GM23338 (cell line): ENCODE measurements at regions not wholly inside any gene's neighbourhood (a gene's known extent, or its start where the extent isn't known, plus 50 kb on each side); places are given as distances from the start of the nearest gene placed in this dataset.

ENCODE experiments used
- ATAC-seq: fragments of 200-7000 bp; cut with Tn5 transposase; 3 replicates; pipeline ENCODE4 v1.9.1; 2020
- DNase-seq: peaks from one replicate; pipeline ENCODE4 v3.0.0-alpha.2; 2015; ENCODE audit warnings: low spot score
- H2AFZ ChIP-seq: fragments of 200-600 bp; sonication (generic); 2 replicates; pipeline ENCODE4 v1.8.0; 2016; ENCODE audit warnings: antibody characterized with exemption, mild to moderate bottlenecking, moderate library complexity
- H3F3A ChIP-seq: fragments of 200-600 bp; sonication (generic); replicated peaks from 2 replicates; pipeline ENCODE4 v1.8.0; 2017; ENCODE audit warnings: antibody characterized with exemption, mixed run types, low read depth
- H3K27ac ChIP-seq: fragments of 200-600 bp; sonication (generic); 2 replicates; pipeline ENCODE4 v1.6.1; 2016; ENCODE audit warnings: low read depth
- H3K27me3 ChIP-seq: fragments of 200-600 bp; sonication (generic); 2 replicates; pipeline ENCODE4 v1.8.0; 2016; ENCODE audit warnings: mild to moderate bottlenecking, mixed run types, moderate library complexity; ENCODE audit not compliant: insufficient read depth
- H3K36me3 ChIP-seq: fragments of 200-600 bp; sonication (generic); 2 replicates; pipeline ENCODE4 v1.8.0; 2016; ENCODE audit warnings: mild to moderate bottlenecking; ENCODE audit not compliant: insufficient read depth
- H3K4me1 ChIP-seq: fragments of 200-600 bp; sonication (generic); 2 replicates; pipeline ENCODE4 v1.8.0; 2016; ENCODE audit warnings: mild to moderate bottlenecking, moderate library complexity; ENCODE audit not compliant: insufficient read depth
- H3K4me2 ChIP-seq: fragments of 200-600 bp; sonication (generic); 2 replicates; pipeline ENCODE4 v1.7.1; 2017; ENCODE audit warnings: mixed run types
- H3K4me3 ChIP-seq: fragments of 200-600 bp; sonication (generic); 2 replicates; pipeline ENCODE4 v1.6.1; 2016; ENCODE audit warnings: mixed run types
- H3K79me2 ChIP-seq: fragments of 200-600 bp; sonication (generic); replicated peaks from 2 replicates; pipeline ENCODE4 v1.8.0; 2017; ENCODE audit warnings: mild to moderate bottlenecking; ENCODE audit not compliant: insufficient read depth
- H3K9me2 ChIP-seq: fragments of 200-600 bp; sonication (generic); 2 replicates; pipeline ENCODE4 v1.8.0; 2017; ENCODE audit not compliant: insufficient read depth
- H4K20me1 ChIP-seq: fragments of 200-600 bp; sonication (generic); replicated peaks from 2 replicates; pipeline ENCODE4 v1.8.0; 2017; ENCODE audit warnings: mild to moderate bottlenecking; ENCODE audit not compliant: insufficient read depth
- H3K27ac Mint-ChIP-seq: 2 replicates; pipeline ENCODE4 v1.8.0; 2020; ENCODE audit warnings: inconsistent platforms, mild to moderate bottlenecking, moderate library complexity, mixed read lengths
- H3K27me3 Mint-ChIP-seq: 3 replicates; pipeline ENCODE4 v1.8.0; 2022; ENCODE audit warnings: low read depth, mild to moderate bottlenecking, moderate library complexity, mixed read lengths, inconsistent platforms; ENCODE audit not compliant: insufficient read depth, poor library complexity
- H3K36me3 Mint-ChIP-seq: 3 replicates; pipeline ENCODE4 v1.8.0; 2021; ENCODE audit warnings: low read depth, mild to moderate bottlenecking, inconsistent platforms, moderate library complexity, mixed read lengths
- H3K4me1 Mint-ChIP-seq: 3 replicates; pipeline ENCODE4 v1.8.0; 2020; ENCODE audit warnings: mild to moderate bottlenecking, inconsistent platforms, mixed read lengths
- H3K4me3 Mint-ChIP-seq: 3 replicates; pipeline ENCODE4 v1.8.0; 2021; ENCODE audit warnings: moderate library complexity, mild to moderate bottlenecking, inconsistent platforms, mixed read lengths
- H3K9me3 Mint-ChIP-seq: 3 replicates; pipeline ENCODE4 v1.8.0; 2020; ENCODE audit warnings: moderate library complexity, mild to moderate bottlenecking, inconsistent platforms, mixed read lengths
- CREB1 ChIP-seq: fragments of 250-450 bp; sonication (Bioruptor Pico); IDR thresholded peaks from 2 replicates; pipeline ENCODE4 v1.5.0; 2020; ENCODE audit warnings: low read depth, mild to moderate bottlenecking, moderate library complexity
- CTCF ChIP-seq, 2 experiments: fragments of 200-600 bp in 1 of 2; sonication (generic) in 1 of 2; conservative IDR thresholded peaks; 2 replicates each; pipeline versions ENCODE4 v1.5.1 to v1.6.1; 2016 to 2017; ENCODE audit warnings: antibody characterized with exemption in 2 of 2, low read depth in 2 of 2, mild to moderate bottlenecking in 2 of 2, moderate library complexity in 1 of 2
- EZH2 ChIP-seq: fragments of 200-600 bp; sonication (generic); IDR thresholded peaks from one replicate; pipeline ENCODE4 v1.8.0; 2017; ENCODE audit warnings: antibody characterized with exemption, mild to moderate bottlenecking, low read depth; ENCODE audit not compliant: unreplicated experiment
- EZH2phosphoT487 ChIP-seq: fragments of 200-600 bp; sonication (generic); IDR thresholded peaks from one replicate; pipeline ENCODE4 v1.8.1; 2018; ENCODE audit warnings: antibody characterized with exemption; ENCODE audit not compliant: unreplicated experiment
- JUNB ChIP-seq: IDR thresholded peaks from one replicate; pipeline ENCODE4 v1.6.1; 2016; ENCODE audit warnings: antibody characterized with exemption; ENCODE audit not compliant: unreplicated experiment
- NANOG ChIP-seq: IDR thresholded peaks from 2 replicates; pipeline ENCODE4 v1.6.1; 2016; ENCODE audit warnings: antibody characterized with exemption, borderline replicate concordance
- POLR2AphosphoS5 ChIP-seq: IDR thresholded peaks from 2 replicates; pipeline ENCODE4 v1.6.1; 2016; ENCODE audit warnings: antibody characterized with exemption, low read depth
- STAT1 ChIP-seq: IDR thresholded peaks from one replicate; pipeline ENCODE4 v1.6.1; 2016; ENCODE audit warnings: antibody characterized with exemption; ENCODE audit not compliant: unreplicated experiment
- ZNF114 ChIP-seq: fragments of 250-450 bp; sonication (Bioruptor Pico); IDR thresholded peaks from 2 replicates; pipeline ENCODE4 v1.5.0; 2020; ENCODE audit warnings: mild to moderate bottlenecking, moderate library complexity
- ZNF331 ChIP-seq: fragments of 250-450 bp; sonication (Bioruptor Pico); IDR thresholded peaks from 2 replicates; pipeline ENCODE4 v1.5.0; 2020; ENCODE audit warnings: low read depth, mild to moderate bottlenecking, moderate library complexity
- TF ChIP-seq, protein P1 (sequence below): fragments of 250-450 bp; sonication (Bioruptor Pico); IDR thresholded peaks from 2 replicates; pipeline ENCODE4 v1.5.0; 2020; ENCODE audit warnings: mild to moderate bottlenecking, moderate library complexity
- TF ChIP-seq, protein P2 (sequence below): IDR thresholded peaks from 2 replicates; pipeline ENCODE4 v1.6.1; 2016; ENCODE audit warnings: antibody characterized with exemption
- TF ChIP-seq, protein P3 (sequence below): IDR thresholded peaks from one replicate; pipeline ENCODE4 v1.6.1; 2018; ENCODE audit warnings: antibody characterized with exemption; ENCODE audit not compliant: unreplicated experiment

- Histone ChIP-seq H3K4me3 (no peak overlapping the region), H3K4me1 (no peaks in the 10 kb centered on the region), H3F3A (no peaks in the 10 kb centered on the region), H4K20me1 (no peaks in the 10 kb centered on the region), H3K79me2 (no peaks in the 10 kb centered on the region), H3K27me3 (no peaks in the 10 kb centered on the region), H2AFZ (no peak overlapping the region), H3K4me2 (no peak overlapping the region), H3K9me2 (0 out of 2 replicates have a peak, but pooled peaks cover 3% of the 10 kb centered on the region), H3K36me3 (no peaks in the 10 kb centered on the region), H3K27ac (no peak overlapping the region)
- Mint-ChIP-seq H3K36me3 (no peaks in the 10 kb centered on the region), H3K4me1 (peaks cover 6% of the 10 kb centered on the region), H3K27ac (no peak overlapping the region), H3K9me3 (no peaks in the 10 kb centered on the region), H3K27me3 (no peaks in the 10 kb centered on the region), H3K4me3 (no peak overlapping the region)
- DNase-seq: no peak
- ATAC-seq: no peak
- TF ChIP-seq, protein P1, sequence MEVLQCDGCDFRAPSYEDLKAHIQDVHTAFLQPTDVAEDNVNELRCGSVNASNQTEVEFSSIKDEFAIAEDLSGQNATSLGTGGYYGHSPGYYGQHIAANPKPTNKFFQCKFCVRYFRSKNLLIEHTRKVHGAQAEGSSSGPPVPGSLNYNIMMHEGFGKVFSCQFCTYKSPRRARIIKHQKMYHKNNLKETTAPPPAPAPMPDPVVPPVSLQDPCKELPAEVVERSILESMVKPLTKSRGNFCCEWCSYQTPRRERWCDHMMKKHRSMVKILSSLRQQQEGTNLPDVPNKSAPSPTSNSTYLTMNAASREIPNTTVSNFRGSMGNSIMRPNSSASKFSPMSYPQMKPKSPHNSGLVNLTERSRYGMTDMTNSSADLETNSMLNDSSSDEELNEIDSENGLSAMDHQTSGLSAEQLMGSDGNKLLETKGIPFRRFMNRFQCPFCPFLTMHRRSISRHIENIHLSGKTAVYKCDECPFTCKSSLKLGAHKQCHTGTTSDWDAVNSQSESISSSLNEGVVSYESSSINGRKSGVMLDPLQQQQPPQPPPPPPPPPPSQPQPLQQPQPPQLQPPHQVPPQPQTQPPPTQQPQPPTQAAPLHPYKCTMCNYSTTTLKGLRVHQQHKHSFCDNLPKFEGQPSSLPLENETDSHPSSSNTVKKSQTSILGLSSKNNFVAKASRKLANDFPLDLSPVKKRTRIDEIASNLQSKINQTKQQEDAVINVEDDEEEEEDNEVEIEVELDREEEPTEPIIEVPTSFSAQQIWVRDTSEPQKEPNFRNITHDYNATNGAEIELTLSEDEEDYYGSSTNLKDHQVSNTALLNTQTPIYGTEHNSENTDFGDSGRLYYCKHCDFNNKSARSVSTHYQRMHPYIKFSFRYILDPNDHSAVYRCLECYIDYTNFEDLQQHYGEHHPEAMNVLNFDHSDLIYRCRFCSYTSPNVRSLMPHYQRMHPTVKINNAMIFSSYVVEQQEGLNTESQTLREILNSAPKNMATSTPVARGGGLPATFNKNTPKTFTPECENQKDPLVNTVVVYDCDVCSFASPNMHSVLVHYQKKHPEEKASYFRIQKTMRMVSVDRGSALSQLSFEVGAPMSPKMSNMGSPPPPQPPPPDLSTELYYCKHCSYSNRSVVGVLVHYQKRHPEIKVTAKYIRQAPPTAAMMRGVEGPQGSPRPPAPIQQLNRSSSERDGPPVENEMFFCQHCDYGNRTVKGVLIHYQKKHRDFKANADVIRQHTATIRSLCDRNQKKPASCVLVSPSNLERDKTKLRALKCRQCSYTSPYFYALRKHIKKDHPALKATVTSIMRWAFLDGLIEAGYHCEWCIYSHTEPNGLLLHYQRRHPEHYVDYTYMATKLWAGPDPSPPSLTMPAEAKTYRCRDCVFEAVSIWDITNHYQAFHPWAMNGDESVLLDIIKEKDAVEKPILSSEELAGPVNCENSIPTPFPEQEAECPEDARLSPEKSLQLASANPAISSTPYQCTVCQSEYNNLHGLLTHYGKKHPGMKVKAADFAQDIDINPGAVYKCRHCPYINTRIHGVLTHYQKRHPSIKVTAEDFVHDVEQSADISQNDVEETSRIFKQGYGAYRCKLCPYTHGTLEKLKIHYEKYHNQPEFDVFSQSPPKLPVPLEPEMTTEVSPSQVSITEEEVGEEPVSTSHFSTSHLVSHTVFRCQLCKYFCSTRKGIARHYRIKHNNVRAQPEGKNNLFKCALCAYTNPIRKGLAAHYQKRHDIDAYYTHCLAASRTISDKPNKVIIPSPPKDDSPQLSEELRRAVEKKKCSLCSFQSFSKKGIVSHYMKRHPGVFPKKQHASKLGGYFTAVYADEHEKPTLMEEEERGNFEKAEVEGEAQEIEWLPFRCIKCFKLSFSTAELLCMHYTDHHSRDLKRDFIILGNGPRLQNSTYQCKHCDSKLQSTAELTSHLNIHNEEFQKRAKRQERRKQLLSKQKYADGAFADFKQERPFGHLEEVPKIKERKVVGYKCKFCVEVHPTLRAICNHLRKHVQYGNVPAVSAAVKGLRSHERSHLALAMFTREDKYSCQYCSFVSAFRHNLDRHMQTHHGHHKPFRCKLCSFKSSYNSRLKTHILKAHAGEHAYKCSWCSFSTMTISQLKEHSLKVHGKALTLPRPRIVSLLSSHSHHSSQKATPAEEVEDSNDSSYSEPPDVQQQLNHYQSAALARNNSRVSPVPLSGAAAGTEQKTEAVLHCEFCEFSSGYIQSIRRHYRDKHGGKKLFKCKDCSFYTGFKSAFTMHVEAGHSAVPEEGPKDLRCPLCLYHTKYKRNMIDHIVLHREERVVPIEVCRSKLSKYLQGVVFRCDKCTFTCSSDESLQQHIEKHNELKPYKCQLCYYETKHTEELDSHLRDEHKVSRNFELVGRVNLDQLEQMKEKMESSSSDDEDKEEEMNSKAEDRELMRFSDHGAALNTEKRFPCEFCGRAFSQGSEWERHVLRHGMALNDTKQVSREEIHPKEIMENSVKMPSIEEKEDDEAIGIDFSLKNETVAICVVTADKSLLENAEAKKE (CRISPR knock-in tag): no peak
- TF ChIP-seq, protein P2, sequence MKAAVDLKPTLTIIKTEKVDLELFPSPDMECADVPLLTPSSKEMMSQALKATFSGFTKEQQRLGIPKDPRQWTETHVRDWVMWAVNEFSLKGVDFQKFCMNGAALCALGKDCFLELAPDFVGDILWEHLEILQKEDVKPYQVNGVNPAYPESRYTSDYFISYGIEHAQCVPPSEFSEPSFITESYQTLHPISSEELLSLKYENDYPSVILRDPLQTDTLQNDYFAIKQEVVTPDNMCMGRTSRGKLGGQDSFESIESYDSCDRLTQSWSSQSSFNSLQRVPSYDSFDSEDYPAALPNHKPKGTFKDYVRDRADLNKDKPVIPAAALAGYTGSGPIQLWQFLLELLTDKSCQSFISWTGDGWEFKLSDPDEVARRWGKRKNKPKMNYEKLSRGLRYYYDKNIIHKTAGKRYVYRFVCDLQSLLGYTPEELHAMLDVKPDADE: no peak
- TF ChIP-seq, protein P3, sequence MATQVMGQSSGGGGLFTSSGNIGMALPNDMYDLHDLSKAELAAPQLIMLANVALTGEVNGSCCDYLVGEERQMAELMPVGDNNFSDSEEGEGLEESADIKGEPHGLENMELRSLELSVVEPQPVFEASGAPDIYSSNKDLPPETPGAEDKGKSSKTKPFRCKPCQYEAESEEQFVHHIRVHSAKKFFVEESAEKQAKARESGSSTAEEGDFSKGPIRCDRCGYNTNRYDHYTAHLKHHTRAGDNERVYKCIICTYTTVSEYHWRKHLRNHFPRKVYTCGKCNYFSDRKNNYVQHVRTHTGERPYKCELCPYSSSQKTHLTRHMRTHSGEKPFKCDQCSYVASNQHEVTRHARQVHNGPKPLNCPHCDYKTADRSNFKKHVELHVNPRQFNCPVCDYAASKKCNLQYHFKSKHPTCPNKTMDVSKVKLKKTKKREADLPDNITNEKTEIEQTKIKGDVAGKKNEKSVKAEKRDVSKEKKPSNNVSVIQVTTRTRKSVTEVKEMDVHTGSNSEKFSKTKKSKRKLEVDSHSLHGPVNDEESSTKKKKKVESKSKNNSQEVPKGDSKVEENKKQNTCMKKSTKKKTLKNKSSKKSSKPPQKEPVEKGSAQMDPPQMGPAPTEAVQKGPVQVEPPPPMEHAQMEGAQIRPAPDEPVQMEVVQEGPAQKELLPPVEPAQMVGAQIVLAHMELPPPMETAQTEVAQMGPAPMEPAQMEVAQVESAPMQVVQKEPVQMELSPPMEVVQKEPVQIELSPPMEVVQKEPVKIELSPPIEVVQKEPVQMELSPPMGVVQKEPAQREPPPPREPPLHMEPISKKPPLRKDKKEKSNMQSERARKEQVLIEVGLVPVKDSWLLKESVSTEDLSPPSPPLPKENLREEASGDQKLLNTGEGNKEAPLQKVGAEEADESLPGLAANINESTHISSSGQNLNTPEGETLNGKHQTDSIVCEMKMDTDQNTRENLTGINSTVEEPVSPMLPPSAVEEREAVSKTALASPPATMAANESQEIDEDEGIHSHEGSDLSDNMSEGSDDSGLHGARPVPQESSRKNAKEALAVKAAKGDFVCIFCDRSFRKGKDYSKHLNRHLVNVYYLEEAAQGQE: no peak
- TF ChIP-seq JUNB: no peak
- no peak for TF ChIP-seq ZNF114 (CRISPR knock-in tag)
- TF ChIP-seq NANOG: no peak
- no peak for TF ChIP-seq EZH2
- no peak for TF ChIP-seq EZH2phosphoT487
- TF ChIP-seq STAT1: no peak
- no peak for TF ChIP-seq CREB1 (CRISPR knock-in tag)
- TF ChIP-seq POLR2AphosphoS5: no peak
- no peak for TF ChIP-seq CTCF (conservative IDR thresholded peaks at IDR 0.05; ENCODE audit: low read depth in 2 of 2)
- TF ChIP-seq ZNF331 (CRISPR knock-in tag): no peak
Observed at GRCh38 chr1:14265495-14265894, 333.0 kb upstream of the KAZN start.
